ENCODE measurements at regions not wholly inside any gene's neighbourhood (a gene's known extent, or its start where the extent isn't known, plus 50 kb on each side); places are given as distances from the start of the nearest gene placed in this dataset.
A peak's percentile ranks its signal among the peaks of the same experiment; 100 is the strongest.

DNA sequence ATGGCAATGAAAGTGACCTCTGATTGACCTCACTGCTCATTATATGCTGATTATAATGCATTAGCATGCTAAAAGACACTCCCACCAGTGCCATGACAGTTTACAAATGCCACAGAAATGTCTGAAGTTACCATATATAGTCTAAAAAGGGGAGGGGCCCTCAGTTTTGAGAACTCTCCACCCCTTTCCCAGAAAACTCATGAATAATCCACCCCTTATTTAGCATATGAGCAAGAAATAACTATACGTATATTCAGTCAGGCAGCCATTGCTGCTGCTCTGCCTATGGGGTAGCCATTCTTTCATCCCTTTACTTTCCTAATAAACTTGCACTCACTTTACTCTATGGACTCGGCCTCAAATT lies 163.1 kb downstream of the ESM1 start:
- Histone ChIP-seq H3K27ac (no peak overlapping the region), H3K27me3 (no peaks in the 10 kb centered on the region), H3K4me3 (no peak overlapping the region), H3K36me3 (no peaks in the 10 kb centered on the region), H3K4me1 (ENCODE audit: low read depth) (peaks cover 27% of the 10 kb centered on the region), H3K9me3 (ENCODE audit: low read depth) (no peaks in the 10 kb centered on the region)
- no peak for DNase-seq (ENCODE audit: low read depth in 1 of 2, low spot score in 1 of 2)
- TF ChIP-seq, protein P1, sequence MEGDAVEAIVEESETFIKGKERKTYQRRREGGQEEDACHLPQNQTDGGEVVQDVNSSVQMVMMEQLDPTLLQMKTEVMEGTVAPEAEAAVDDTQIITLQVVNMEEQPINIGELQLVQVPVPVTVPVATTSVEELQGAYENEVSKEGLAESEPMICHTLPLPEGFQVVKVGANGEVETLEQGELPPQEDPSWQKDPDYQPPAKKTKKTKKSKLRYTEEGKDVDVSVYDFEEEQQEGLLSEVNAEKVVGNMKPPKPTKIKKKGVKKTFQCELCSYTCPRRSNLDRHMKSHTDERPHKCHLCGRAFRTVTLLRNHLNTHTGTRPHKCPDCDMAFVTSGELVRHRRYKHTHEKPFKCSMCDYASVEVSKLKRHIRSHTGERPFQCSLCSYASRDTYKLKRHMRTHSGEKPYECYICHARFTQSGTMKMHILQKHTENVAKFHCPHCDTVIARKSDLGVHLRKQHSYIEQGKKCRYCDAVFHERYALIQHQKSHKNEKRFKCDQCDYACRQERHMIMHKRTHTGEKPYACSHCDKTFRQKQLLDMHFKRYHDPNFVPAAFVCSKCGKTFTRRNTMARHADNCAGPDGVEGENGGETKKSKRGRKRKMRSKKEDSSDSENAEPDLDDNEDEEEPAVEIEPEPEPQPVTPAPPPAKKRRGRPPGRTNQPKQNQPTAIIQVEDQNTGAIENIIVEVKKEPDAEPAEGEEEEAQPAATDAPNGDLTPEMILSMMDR (IDR thresholded peaks at IDR 0.05; ENCODE audit: low read depth, low read length) = no peak

DNA sequence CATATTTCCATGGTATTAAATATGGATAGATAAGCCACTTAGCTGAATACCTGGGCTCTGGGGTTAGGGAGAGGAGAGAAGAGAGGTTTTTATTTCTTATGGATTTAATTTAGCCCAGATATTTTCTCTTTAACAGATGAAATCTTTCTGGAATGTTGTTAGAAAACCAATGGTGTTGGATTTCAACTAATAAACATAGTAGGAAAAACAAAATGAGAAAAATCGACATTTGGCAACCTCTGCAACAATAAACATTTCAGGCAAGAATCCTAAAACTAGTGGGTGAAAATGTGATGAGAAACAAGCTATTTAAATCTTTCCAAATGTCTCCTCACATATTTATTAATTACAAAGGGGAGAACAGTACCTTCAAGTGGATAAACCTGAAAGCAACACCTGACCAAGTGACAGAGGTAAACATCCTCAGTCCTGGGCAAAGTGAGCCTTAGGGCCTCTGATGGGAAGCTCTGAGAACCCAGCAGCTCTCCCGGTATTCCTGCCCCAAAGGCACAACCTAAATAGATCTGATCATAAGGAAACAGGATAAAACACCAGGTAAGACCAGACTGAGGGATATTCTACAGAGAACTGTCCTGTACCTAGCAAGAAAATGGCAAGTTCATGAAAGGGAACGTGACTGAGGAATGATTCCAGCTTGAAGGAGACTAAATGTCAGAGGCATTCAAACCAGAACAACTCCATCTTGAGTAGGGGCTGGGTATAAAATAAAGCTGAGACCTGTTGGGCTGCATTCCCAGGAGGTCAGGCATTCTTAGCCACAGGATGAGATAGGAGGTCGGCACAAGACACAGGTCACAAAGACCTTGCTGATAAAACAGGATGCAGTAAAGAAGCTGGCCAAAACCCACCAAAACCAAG lies 163.7 kb downstream of the ESM1 start:
- no peak overlapping the region for H3K4me3 ChIP-seq
- TF ChIP-seq, protein P1 (IDR thresholded peaks at IDR 0.05; ENCODE audit: low read depth, low read length) = no peak
- H3K36me3 ChIP-seq = no peaks in the 10 kb centered on the region
- H3K27ac ChIP-seq = peak overlapping the region; percentile 2
- no peak for DNase-seq (ENCODE audit: low read depth in 1 of 2, low spot score in 1 of 2)
- peaks cover 27% of the 10 kb centered on the region for H3K4me1 ChIP-seq (ENCODE audit: low read depth)
- H3K27me3 ChIP-seq = no peaks in the 10 kb centered on the region
- H3K9me3 ChIP-seq (ENCODE audit: low read depth) = no peaks in the 10 kb centered on the region

DNA sequence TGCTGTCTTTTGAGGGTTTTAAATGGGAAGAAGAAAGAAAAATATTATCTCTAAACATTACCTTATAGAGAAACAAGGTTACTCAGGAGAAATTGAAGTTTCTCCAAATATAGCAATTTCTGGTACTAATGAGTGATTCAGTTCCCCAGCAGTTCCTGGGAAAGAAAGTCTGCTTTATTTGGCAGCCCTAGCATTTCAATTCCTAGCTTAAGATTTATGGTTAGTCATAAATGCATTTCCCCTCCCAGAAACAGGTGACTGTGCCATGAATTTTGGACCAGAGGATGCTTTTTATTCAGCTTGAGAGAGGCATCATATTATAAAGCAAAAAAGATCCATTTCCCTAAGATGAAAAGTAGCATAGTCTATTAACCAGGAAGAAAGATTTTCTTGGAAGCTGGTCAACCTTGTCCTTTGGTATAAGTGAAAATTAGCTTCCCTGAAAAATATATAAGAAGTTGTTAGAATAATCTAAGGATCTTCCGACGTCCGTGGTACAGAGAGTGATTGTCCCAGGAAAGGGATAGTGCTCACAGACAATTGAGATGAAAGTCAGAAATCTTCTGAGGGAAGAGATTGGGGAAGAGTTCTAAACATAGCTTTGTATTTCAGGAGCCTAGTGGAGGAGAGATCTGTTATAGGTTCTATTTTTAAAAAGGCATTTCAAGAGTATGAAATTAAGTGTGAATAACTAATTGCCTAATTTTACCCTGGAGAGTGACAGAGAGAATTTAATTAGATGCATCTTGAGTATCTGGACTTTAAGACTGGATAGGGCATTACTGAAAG lies 164.9 kb downstream of the ESM1 start:
- Histone ChIP-seq H3K36me3 (no peaks in the 10 kb centered on the region), H3K9me3 (ENCODE audit: low read depth) (no peaks in the 10 kb centered on the region), H3K27ac (peak overlapping the region; percentile 2), H3K4me3 (no peak overlapping the region), H3K4me1 (ENCODE audit: low read depth) (peaks cover 27% of the 10 kb centered on the region), H3K27me3 (no peaks in the 10 kb centered on the region)
- DNase-seq (ENCODE audit: low read depth in 1 of 2, low spot score in 1 of 2) = no peak
- TF ChIP-seq, protein P1 (IDR thresholded peaks at IDR 0.05; ENCODE audit: low read depth, low read length) = no peak

DNA sequence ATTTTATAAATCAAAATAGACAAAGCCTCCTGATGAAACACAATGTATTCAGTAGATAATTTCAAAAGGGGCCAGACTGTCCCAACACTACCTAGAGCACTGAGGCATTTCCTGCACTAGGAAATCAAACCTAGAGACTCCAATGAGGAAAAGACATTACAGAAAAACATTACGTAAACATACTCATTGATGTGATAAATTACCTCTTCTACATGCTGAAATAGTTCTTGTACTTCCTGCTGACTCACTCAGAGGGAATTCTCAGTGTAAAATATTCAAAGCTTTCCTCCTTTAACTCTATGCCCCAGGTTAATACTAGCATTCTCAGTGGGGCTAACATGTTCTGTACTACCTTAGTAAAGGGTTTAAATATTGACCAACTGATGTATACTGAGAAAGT lies 178.0 kb downstream of the ESM1 start:
- H3K36me3 ChIP-seq = no peaks in the 10 kb centered on the region
- peak in 1 of 2 donors; percentile 81 for DNase-seq (ENCODE audit: low read depth in 1 of 2, low spot score in 1 of 2)
- H3K4me1 ChIP-seq (ENCODE audit: low read depth) = no peaks in the 10 kb centered on the region
- H3K9me3 ChIP-seq (ENCODE audit: low read depth) = no peaks in the 10 kb centered on the region
- H3K4me3 ChIP-seq = no peak overlapping the region
- no peak overlapping the region for H3K27ac ChIP-seq
- TF ChIP-seq, protein P1 (IDR thresholded peaks at IDR 0.05; ENCODE audit: low read depth, low read length) = no peak
- H3K27me3 ChIP-seq = no peaks in the 10 kb centered on the region

DNA sequence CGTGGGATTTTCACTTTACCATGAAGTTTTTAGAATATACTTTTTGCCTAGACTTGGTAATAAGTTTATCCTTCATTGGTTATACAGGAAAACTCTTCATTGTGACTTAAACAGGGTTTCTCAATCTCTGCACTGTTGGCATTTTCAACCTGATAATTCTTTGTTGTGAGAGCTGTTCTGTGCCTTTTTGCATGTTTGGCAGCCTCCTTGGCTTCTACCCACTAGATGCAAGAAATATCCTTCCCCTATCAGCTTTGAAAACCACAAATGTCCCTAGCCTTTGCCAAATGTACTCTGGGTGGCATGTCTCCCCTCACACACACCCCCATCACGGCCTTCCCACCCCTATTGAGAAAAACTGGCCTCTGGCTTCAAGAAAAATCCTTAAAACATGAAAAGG lies 180.9 kb downstream of the ESM1 start:
- TF ChIP-seq, protein P1 (IDR thresholded peaks at IDR 0.05; ENCODE audit: low read depth, low read length) = no peak
- Histone ChIP-seq H3K36me3 (no peaks in the 10 kb centered on the region), H3K27me3 (no peaks in the 10 kb centered on the region), H3K9me3 (ENCODE audit: low read depth) (no peaks in the 10 kb centered on the region), H3K4me3 (no peak overlapping the region), H3K27ac (no peak overlapping the region), H3K4me1 (ENCODE audit: low read depth) (no peaks in the 10 kb centered on the region)
- DNase-seq (ENCODE audit: low read depth in 1 of 2, low spot score in 1 of 2) = peak in 1 of 2 donors; percentile 70

All from cardiac muscle cell (in vitro differentiated cells and primary cell).